Nephron progenitor cell (in vitro differentiated cells): ENCODE measurements at regions not wholly inside any gene's neighbourhood (a gene's known extent, or its start where the extent isn't known, plus 50 kb on each side); places are given as distances from the start of the nearest gene placed in this dataset.

Experiments
- DNase-seq: peaks from one replicate; pipeline ENCODE4 v3.0.0; 2021
- H3K27ac Mint-ChIP-seq: 2 replicates; pipeline ENCODE4 v1.8.0; 2021; ENCODE audit warnings: mild to moderate bottlenecking, moderate library complexity, mixed read lengths
- H3K27me3 Mint-ChIP-seq: 2 replicates; pipeline ENCODE4 v1.8.0; 2021; ENCODE audit warnings: mild to moderate bottlenecking, low read depth, mixed read lengths; ENCODE audit not compliant: poor library complexity
- H3K36me3 Mint-ChIP-seq: 2 replicates; pipeline ENCODE4 v1.8.0; 2021; ENCODE audit warnings: low read depth, mixed read lengths
- H3K4me1 Mint-ChIP-seq: 2 replicates; pipeline ENCODE4 v1.8.0; 2021; ENCODE audit warnings: mixed read lengths
- H3K4me3 Mint-ChIP-seq: 2 replicates; pipeline ENCODE4 v1.8.0; 2021; ENCODE audit warnings: mild to moderate bottlenecking, moderate library complexity, mixed read lengths
- H3K9me3 Mint-ChIP-seq: 2 replicates; pipeline ENCODE4 v1.8.0; 2021; ENCODE audit warnings: mild to moderate bottlenecking, moderate library complexity, mixed read lengths
- TF ChIP-seq, protein P1 (sequence below): fragments of 200-600 bp; sonication (generic); IDR thresholded peaks from 2 replicates; pipeline ENCODE4 v1.5.0; 2021; ENCODE audit warnings: antibody characterized with exemption

- DNase-seq: no peak
- Mint-ChIP-seq H3K27me3 (peaks cover 4% of the 10 kb centered on the region), H3K27ac (no peak overlapping the region), H3K9me3 (peaks cover 4% of the 10 kb centered on the region), H3K4me1 (no peaks in the 10 kb centered on the region), H3K4me3 (no peak overlapping the region), H3K36me3 (no peaks in the 10 kb centered on the region)
- TF ChIP-seq, protein P1, sequence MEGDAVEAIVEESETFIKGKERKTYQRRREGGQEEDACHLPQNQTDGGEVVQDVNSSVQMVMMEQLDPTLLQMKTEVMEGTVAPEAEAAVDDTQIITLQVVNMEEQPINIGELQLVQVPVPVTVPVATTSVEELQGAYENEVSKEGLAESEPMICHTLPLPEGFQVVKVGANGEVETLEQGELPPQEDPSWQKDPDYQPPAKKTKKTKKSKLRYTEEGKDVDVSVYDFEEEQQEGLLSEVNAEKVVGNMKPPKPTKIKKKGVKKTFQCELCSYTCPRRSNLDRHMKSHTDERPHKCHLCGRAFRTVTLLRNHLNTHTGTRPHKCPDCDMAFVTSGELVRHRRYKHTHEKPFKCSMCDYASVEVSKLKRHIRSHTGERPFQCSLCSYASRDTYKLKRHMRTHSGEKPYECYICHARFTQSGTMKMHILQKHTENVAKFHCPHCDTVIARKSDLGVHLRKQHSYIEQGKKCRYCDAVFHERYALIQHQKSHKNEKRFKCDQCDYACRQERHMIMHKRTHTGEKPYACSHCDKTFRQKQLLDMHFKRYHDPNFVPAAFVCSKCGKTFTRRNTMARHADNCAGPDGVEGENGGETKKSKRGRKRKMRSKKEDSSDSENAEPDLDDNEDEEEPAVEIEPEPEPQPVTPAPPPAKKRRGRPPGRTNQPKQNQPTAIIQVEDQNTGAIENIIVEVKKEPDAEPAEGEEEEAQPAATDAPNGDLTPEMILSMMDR: no peak
These were observed 285.4 kb upstream of the SPHKAP start for GRCh38 chr2:228466851-228467250.

GRCh38 chr2:228465408-228465807, 283.9 kb upstream of the SPHKAP start:
- TF ChIP-seq, protein P1: no peak
- Mint-ChIP-seq H3K27me3 (peaks cover 4% of the 10 kb centered on the region), H3K36me3 (no peaks in the 10 kb centered on the region), H3K4me3 (no peak overlapping the region), H3K4me1 (no peaks in the 10 kb centered on the region), H3K27ac (no peak overlapping the region), H3K9me3 (peaks cover 4% of the 10 kb centered on the region)
- DNase-seq: no peak

- Mint-ChIP-seq H3K27ac (no peak overlapping the region), H3K27me3 (peaks cover 3% of the 10 kb centered on the region), H3K36me3 (no peaks in the 10 kb centered on the region), H3K4me1 (no peaks in the 10 kb centered on the region), H3K9me3 (peaks cover 43% of the 10 kb centered on the region), H3K4me3 (no peak overlapping the region)
- TF ChIP-seq, protein P1: no peak
- no peak for DNase-seq
These were observed 276.9 kb upstream of the SPHKAP start for GRCh38 chr2:228458364-228458763.

- Mint-ChIP-seq H3K9me3 (no peaks in the 10 kb centered on the region), H3K4me3 (no peak overlapping the region), H3K27ac (no peak overlapping the region), H3K4me1 (no peaks in the 10 kb centered on the region), H3K27me3 (no peaks in the 10 kb centered on the region), H3K36me3 (no peaks in the 10 kb centered on the region)
- TF ChIP-seq, protein P1: no peak
- DNase-seq: no peak
These were observed 265.9 kb upstream of the SPHKAP start for GRCh38 chr2:228447266-228447915.

- TF ChIP-seq, protein P1: no peak
- DNase-seq: no peak
- Mint-ChIP-seq H3K4me3 (no peak overlapping the region), H3K4me1 (no peaks in the 10 kb centered on the region), H3K27me3 (no peaks in the 10 kb centered on the region), H3K9me3 (no peaks in the 10 kb centered on the region), H3K36me3 (no peaks in the 10 kb centered on the region), H3K27ac (no peak overlapping the region)
These were observed 265.2 kb upstream of the SPHKAP start for GRCh38 chr2:228446734-228447133.

- H3K9me3 Mint-ChIP-seq: no peaks in the 10 kb centered on the region
- H3K27me3 Mint-ChIP-seq: no peaks in the 10 kb centered on the region
- H3K4me3 Mint-ChIP-seq: no peak overlapping the region
- H3K4me1 Mint-ChIP-seq: no peaks in the 10 kb centered on the region
- H3K36me3 Mint-ChIP-seq: no peaks in the 10 kb centered on the region
- no peak overlapping the region for H3K27ac Mint-ChIP-seq
- TF ChIP-seq, protein P1: no peak
- DNase-seq: no peak
These were observed 262.7 kb upstream of the SPHKAP start for GRCh38 chr2:228444161-228444560.
